ENCODE measurements at regions not wholly inside any gene's neighbourhood (a gene's known extent, or its start where the extent isn't known, plus 50 kb on each side); places are given as distances from the start of the nearest gene placed in this dataset.

DNA sequence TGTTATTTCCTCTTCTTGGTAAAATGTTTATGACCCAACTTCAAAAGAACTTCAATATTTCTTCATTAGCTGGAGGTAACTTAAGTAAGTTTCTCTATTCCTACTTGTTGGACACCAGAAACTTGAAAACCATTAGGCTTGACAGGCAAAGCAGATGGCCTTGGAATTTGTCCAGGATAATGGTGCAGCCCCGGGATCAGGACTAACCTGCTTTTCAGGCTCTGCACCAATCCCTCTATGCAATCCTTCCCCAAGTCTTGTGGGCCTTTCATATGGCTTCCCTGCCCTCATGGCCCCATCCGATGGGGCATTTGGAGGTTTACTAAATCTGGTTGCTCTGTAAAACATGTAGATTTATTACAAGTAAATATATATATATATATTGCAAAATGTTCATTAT is 68.5 kb downstream of the SPINK2 start:
- H3K79me2 ChIP-seq (ENCODE audit: insufficient read depth, low read length): no peaks in the 10 kb centered on the region

DNA sequence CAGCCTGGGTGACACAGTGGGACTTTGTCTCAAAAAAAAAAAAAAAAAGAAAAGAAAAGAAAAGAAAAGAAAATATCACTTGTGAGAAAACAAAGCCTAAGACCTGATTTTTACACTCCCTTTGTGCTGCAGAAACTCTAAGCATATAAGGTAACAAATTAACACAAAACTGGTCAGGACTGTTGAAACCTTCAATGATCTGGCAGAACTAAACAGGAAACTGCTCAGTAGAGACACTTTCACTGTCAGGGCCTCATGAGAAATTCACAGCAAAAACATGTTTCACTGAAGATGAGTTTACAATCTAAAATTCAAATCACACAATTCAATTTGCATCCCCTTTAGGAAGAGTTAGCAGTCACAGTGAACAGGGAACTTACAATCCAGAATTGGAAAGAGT is 69.1 kb upstream of the HOPX start:
- peaks cover 24% of the 10 kb centered on the region for H3K4me1 ChIP-seq (ENCODE audit: insufficient read depth, low read length, poor library complexity, severe bottlenecking)
- H3K9me2 ChIP-seq (replicated peaks; ENCODE audit: low read depth, low read length): no peaks in the 10 kb centered on the region
- H3K4me2 ChIP-seq (ENCODE audit: low read depth, low read length, poor library complexity, severe bottlenecking): peak overlapping the region; percentile 45
- no peaks in the 10 kb centered on the region for H4K20me1 ChIP-seq (ENCODE audit: insufficient read depth, low read length, poor library complexity, severe bottlenecking)
- H3K9ac ChIP-seq (ENCODE audit: low read depth, low read length, poor library complexity, severe bottlenecking): peak overlapping the region; percentile 57
- H3K79me2 ChIP-seq (ENCODE audit: insufficient read depth, low read length): no peaks in the 10 kb centered on the region
- TF ChIP-seq EZH2phosphoT487 (IDR thresholded peaks at IDR 0.05; ENCODE audit: borderline replicate concordance): no peak
- TF ChIP-seq, protein P1, sequence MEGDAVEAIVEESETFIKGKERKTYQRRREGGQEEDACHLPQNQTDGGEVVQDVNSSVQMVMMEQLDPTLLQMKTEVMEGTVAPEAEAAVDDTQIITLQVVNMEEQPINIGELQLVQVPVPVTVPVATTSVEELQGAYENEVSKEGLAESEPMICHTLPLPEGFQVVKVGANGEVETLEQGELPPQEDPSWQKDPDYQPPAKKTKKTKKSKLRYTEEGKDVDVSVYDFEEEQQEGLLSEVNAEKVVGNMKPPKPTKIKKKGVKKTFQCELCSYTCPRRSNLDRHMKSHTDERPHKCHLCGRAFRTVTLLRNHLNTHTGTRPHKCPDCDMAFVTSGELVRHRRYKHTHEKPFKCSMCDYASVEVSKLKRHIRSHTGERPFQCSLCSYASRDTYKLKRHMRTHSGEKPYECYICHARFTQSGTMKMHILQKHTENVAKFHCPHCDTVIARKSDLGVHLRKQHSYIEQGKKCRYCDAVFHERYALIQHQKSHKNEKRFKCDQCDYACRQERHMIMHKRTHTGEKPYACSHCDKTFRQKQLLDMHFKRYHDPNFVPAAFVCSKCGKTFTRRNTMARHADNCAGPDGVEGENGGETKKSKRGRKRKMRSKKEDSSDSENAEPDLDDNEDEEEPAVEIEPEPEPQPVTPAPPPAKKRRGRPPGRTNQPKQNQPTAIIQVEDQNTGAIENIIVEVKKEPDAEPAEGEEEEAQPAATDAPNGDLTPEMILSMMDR (conservative IDR thresholded peaks at IDR 0.05; ENCODE audit: low read length): no peak
- H3K9me3 ChIP-seq (ENCODE audit: insufficient read depth, low read depth, low read length): no peaks in the 10 kb centered on the region
- no peak overlapping the region for H3K4me3 ChIP-seq (ENCODE audit: low read length, poor library complexity, severe bottlenecking)
- H3F3A ChIP-seq (ENCODE audit: low read depth): no peaks in the 10 kb centered on the region
- H2AFZ ChIP-seq (ENCODE audit: low read length): peak overlapping the region; percentile 99
- no peaks in the 10 kb centered on the region for H3K36me3 ChIP-seq (ENCODE audit: insufficient read depth, low read length)
- H3K27me3 ChIP-seq (ENCODE audit: insufficient read depth, low read length, poor library complexity, severe bottlenecking): no peaks in the 10 kb centered on the region

More for the DNA sequence above, 68.5 kb downstream of the SPINK2 start:
- Histone ChIP-seq H3K4me2 (ENCODE audit: low read depth, low read length, poor library complexity, severe bottlenecking) (peak overlapping the region; percentile 30), H3K4me3 (ENCODE audit: low read length, poor library complexity, severe bottlenecking) (no peak overlapping the region), H3K9me3 (ENCODE audit: insufficient read depth, low read depth, low read length) (no peaks in the 10 kb centered on the region), H2AFZ (ENCODE audit: low read length) (no peak overlapping the region), H3K27me3 (ENCODE audit: insufficient read depth, low read length, poor library complexity, severe bottlenecking) (no peaks in the 10 kb centered on the region), H3K4me1 (ENCODE audit: insufficient read depth, low read length, poor library complexity, severe bottlenecking) (peaks cover 49% of the 10 kb centered on the region), H3F3A (ENCODE audit: low read depth) (0 out of 2 replicates have a peak, but pooled peaks cover 3% of the 10 kb centered on the region), H3K36me3 (ENCODE audit: insufficient read depth, low read length) (no peaks in the 10 kb centered on the region), H4K20me1 (ENCODE audit: insufficient read depth, low read length, poor library complexity, severe bottlenecking) (no peaks in the 10 kb centered on the region), H3K9me2 (replicated peaks; ENCODE audit: low read depth, low read length) (no peaks in the 10 kb centered on the region), H3K9ac (ENCODE audit: low read depth, low read length, poor library complexity, severe bottlenecking) (no peak overlapping the region)
- TF ChIP-seq, protein P1 (conservative IDR thresholded peaks at IDR 0.05; ENCODE audit: low read length): no peak
- TF ChIP-seq EZH2phosphoT487 (IDR thresholded peaks at IDR 0.05; ENCODE audit: borderline replicate concordance): no peak

DNA sequence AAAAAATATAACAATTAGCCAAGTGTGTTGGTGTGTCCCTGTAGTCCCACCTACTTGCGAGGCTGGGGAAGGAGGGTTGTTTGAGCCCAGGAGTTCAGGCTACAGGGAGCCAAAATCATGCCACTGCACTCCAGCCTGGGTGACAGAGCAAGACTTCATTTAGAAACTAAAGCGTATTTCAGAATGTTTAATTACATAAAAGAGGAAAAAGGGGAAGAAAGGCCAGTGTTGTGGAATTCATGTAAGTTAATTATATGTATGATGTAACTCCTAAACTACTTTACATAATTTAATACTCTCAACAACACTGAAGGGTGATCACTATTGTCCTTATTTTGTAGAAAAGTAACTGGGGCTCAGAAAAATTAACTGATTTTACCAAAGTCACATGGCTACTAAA is 67.2 kb upstream of the HOPX start:
- no peak overlapping the region for H3K4me2 ChIP-seq (ENCODE audit: low read depth, low read length, poor library complexity, severe bottlenecking)
- no peaks in the 10 kb centered on the region for H4K20me1 ChIP-seq (ENCODE audit: insufficient read depth, low read length, poor library complexity, severe bottlenecking)
- TF ChIP-seq, protein P1 (conservative IDR thresholded peaks at IDR 0.05; ENCODE audit: low read length): no peak

More for the DNA sequence above, 67.2 kb upstream of the HOPX start:
- H3K9me3 ChIP-seq (ENCODE audit: insufficient read depth, low read depth, low read length): no peaks in the 10 kb centered on the region
- peaks cover 33% of the 10 kb centered on the region for H3K4me1 ChIP-seq (ENCODE audit: insufficient read depth, low read length, poor library complexity, severe bottlenecking)
- no peaks in the 10 kb centered on the region for H3K9me2 ChIP-seq (replicated peaks; ENCODE audit: low read depth, low read length)
- H2AFZ ChIP-seq (ENCODE audit: low read length): no peak overlapping the region
- no peaks in the 10 kb centered on the region for H3K27me3 ChIP-seq (ENCODE audit: insufficient read depth, low read length, poor library complexity, severe bottlenecking)
- H3F3A ChIP-seq (ENCODE audit: low read depth): no peaks in the 10 kb centered on the region
- no peak overlapping the region for H3K9ac ChIP-seq (ENCODE audit: low read depth, low read length, poor library complexity, severe bottlenecking)
- no peaks in the 10 kb centered on the region for H3K36me3 ChIP-seq (ENCODE audit: insufficient read depth, low read length)
- no peak overlapping the region for H3K4me3 ChIP-seq (ENCODE audit: low read length, poor library complexity, severe bottlenecking)
- no peaks in the 10 kb centered on the region for H3K79me2 ChIP-seq (ENCODE audit: insufficient read depth, low read length)
